Activated CD8-positive, alpha-beta memory T cell treated with anti-CD3 and anti-CD28 coated beads, Interleukin-2, amount 50 U/mL, for 48 hours (primary cell): ENCODE measurements at regions not wholly inside any gene's neighbourhood (a gene's known extent, or its start where the extent isn't known, plus 50 kb on each side); places are given as distances from the start of the nearest gene placed in this dataset.
"Not testable (repeated sequence)": the region's sequence is repeated elsewhere in the genome, so short reads cannot be mapped to it uniquely, and the experiment has no call there.

ENCODE experiments used
- DNase-seq: peaks from one replicate; pipeline ENCODE4 v3.0.0-alpha.2; 2020

- DNase-seq = no peak
Observed at GRCh38 chr6:30832864-30833263, 51.5 kb upstream of the DDR1 start.

GRCh38 chr6:30830438-30830837 is 53.9 kb upstream of the DDR1 start:
- DNase-seq = no peak

- DNase-seq = no peak
Observed at GRCh38 chr6:30829639-30830255, 54.6 kb upstream of the DDR1 start.

GRCh38 chr6:30829033-30829432 is 55.3 kb upstream of the DDR1 start:
- DNase-seq = no peak

GRCh38 chr6:30828027-30828962 is 56.0 kb upstream of the DDR1 start:
- peak; percentile 92 for DNase-seq

- DNase-seq = no peak
Observed at GRCh38 chr6:30826961-30827342, 57.4 kb upstream of the DDR1 start.

- no peak for DNase-seq
Observed at GRCh38 chr6:30824698-30825097, 59.6 kb upstream of the DDR1 start.

GRCh38 chr6:30823534-30823865 is 60.8 kb upstream of the DDR1 start:
- no peak for DNase-seq

GRCh38 chr6:30821862-30822784 is 62.2 kb upstream of the DDR1 start:
- DNase-seq = no peak

- no peak for DNase-seq
Observed at GRCh38 chr6:30820193-30820592, 64.1 kb upstream of the DDR1 start.

- no peak for DNase-seq
Observed at GRCh38 chr6:30819297-30819917, 64.9 kb upstream of the DDR1 start.

GRCh38 chr6:30818391-30818841 is 65.9 kb upstream of the DDR1 start:
- no peak for DNase-seq

- peak; percentile 64 for DNase-seq
Observed at GRCh38 chr6:30816791-30817739, 67.3 kb upstream of the DDR1 start.

- not testable (repeated sequence) for DNase-seq
Observed at GRCh38 chr6:30816296-30816695, 68.0 kb upstream of the DDR1 start.

GRCh38 chr6:30815041-30815742 is 69.1 kb upstream of the DDR1 start:
- peak; percentile 83 for DNase-seq

- peak; percentile 69 for DNase-seq
Observed at GRCh38 chr6:30814146-30815040, 69.9 kb upstream of the DDR1 start.

GRCh38 chr6:30813631-30814145 is 69.3 kb upstream of the IER3 start:
- DNase-seq = no peak

GRCh38 chr6:30810813-30811339 is 66.5 kb upstream of the IER3 start:
- DNase-seq = peak; percentile 84

GRCh38 chr6:30807566-30807965 is 63.2 kb upstream of the IER3 start:
- not testable (repeated sequence) for DNase-seq
